Astrocyte of the spinal cord (primary cell): ENCODE measurements at regions not wholly inside any gene's neighbourhood (a gene's known extent, or its start where the extent isn't known, plus 50 kb on each side); places are given as distances from the start of the nearest gene placed in this dataset.
A peak's percentile ranks its signal among the peaks of the same experiment; 100 is the strongest.

Experiments used
- DNase-seq: peaks from one replicate; pipeline ENCODE4 v3.0.0; 2011; ENCODE audit warnings: low read depth, low spot score
- H3K4me3 ChIP-seq: 2 replicates; pipeline ENCODE4 v1.5.1; 2011; ENCODE audit warnings: low read depth, mild to moderate bottlenecking, low read length, moderate library complexity
- CTCF ChIP-seq: IDR thresholded peaks from 2 replicates; pipeline ENCODE4 v1.5.1; 2012; ENCODE audit warnings: low read depth, mild to moderate bottlenecking, low read length, inconsistent platforms
- in situ Hi-C: cut with HindIII; loops from 2 replicates; pipeline ENCODE4 v1.10.0; 2017; ENCODE audit warnings: low sequenced_read_pairs

- peak; percentile 33 for DNase-seq
- H3K4me3 ChIP-seq = no peak overlapping the region
- in situ Hi-C loops = no loop called here
- TF ChIP-seq CTCF = no peak
Measured at GRCh38 chr9:74444369-74444768, 52.8 kb upstream of the RORB start.
